ENCODE measurements at regions not wholly inside any gene's neighbourhood (a gene's known extent, or its start where the extent isn't known, plus 50 kb on each side); places are given as distances from the start of the nearest gene placed in this dataset.
A peak's percentile ranks its signal among the peaks of the same experiment; 100 is the strongest.

DNA sequence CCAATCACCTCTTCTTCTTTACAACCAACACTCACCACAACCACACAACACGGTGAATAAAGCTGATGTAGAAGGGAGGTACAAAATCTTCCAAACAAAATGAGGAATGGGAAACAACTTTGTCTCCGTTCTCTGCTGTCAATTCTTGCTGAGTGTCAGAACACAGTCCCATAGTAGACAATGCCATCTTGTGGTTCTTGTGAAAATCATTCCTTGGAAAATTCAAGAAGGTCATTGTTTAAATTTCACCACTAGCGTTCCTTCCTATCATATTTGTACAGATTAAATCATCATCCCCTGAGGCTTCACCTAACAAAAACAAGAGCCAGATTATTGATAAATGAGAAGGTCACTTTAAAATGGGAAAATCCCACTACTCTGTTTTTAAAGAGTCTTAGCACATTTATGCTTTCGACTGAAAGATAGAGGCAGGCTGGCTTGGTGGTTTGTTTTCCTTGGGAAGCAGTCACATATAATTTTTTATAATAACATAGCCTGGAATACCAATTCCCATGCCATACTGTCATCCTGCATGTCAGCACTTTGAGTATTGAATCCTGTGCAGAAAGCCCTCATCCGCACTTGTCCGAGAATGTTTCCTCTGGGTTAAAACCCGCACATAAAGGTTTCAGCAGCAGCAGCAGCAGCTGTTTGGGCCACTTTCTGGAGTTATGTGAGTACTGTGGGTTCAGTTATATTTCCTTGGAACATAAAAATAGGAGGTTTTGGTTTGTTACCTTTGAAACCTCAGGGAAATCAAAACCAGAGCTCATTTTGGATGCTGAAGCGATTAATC, 395.0 kb upstream of the SMARCA2 start:
- TF ChIP-seq CTCF (IDR thresholded peaks at IDR 0.05; ENCODE audit: insufficient read depth, low read depth, low read length): no peak
- DNase-seq (ENCODE audit: low read depth): no peak
- H3K4me3 ChIP-seq (ENCODE audit: low read depth, low read length): no peak overlapping the region

DNA sequence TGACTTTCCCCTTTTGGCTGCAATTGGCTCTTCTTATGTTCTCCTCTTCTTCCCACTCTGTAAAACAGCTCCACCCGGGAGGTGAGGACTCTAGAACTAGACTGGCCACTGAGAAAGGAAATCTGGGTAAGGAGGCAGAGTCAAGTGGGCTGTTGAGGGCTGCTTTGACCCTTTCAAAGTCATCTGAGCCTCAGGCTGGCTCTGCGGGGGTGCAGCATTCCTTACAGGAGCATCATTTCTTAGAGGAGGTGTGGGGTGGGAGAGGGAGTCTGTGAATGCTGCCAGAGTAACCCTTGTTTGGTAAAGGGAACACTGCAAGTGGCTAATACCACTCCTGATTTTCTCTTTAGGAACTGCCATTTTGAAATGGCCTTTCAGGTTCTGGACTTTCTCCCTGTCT, 377.7 kb upstream of the SMARCA2 start:
- DNase-seq (ENCODE audit: low read depth): no peak
- H3K4me3 ChIP-seq (ENCODE audit: low read depth, low read length): no peak overlapping the region
- no peak for TF ChIP-seq CTCF (IDR thresholded peaks at IDR 0.05; ENCODE audit: insufficient read depth, low read depth, low read length)

GRCh38 chr9:1639166-1639565, 376.0 kb upstream of the SMARCA2 start:
- no peak overlapping the region for H3K4me3 ChIP-seq (ENCODE audit: low read depth, low read length)
- no peak for DNase-seq (ENCODE audit: low read depth)
- TF ChIP-seq CTCF (IDR thresholded peaks at IDR 0.05; ENCODE audit: insufficient read depth, low read depth, low read length): no peak

DNA sequence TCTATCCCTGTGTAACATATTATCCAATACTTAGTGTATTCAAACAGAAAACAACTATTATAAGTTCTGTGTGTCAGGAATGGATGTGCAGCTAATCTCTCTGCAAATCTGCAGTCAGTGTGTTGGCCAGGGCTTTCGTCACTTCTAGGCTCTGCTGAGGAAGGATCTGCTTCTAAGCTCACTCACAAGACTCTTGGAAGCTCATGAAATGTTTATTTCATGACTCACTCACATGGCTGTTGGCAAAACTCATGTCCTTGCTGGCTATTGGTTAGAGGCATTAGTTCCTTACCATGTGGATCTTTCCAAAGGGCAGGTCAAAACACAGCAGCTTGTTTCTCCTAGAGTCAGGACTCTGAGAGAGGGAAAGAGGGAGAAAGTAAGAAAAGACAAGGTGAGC, 367.4 kb upstream of the SMARCA2 start:
- peak; percentile 1 for DNase-seq (ENCODE audit: low read depth)
- H3K4me3 ChIP-seq (ENCODE audit: low read depth, low read length): no peak overlapping the region
- no peak for TF ChIP-seq CTCF (IDR thresholded peaks at IDR 0.05; ENCODE audit: insufficient read depth, low read depth, low read length)

- H3K4me3 ChIP-seq (ENCODE audit: low read depth, low read length): no peak overlapping the region
- DNase-seq (ENCODE audit: low read depth): no peak
- TF ChIP-seq CTCF (IDR thresholded peaks at IDR 0.05; ENCODE audit: insufficient read depth, low read depth, low read length): no peak
These were observed 361.9 kb upstream of the SMARCA2 start for GRCh38 chr9:1653282-1653681.

- no peak for DNase-seq (ENCODE audit: low read depth)
- H3K4me3 ChIP-seq (ENCODE audit: low read depth, low read length): no peak overlapping the region
- TF ChIP-seq CTCF (IDR thresholded peaks at IDR 0.05; ENCODE audit: insufficient read depth, low read depth, low read length): no peak
These were observed 356.3 kb upstream of the SMARCA2 start for GRCh38 chr9:1658661-1659362.

Data from fibroblast of villous mesenchyme (primary cell).